T-cell (primary cell): ENCODE measurements at regions not wholly inside any gene's neighbourhood (a gene's known extent, or its start where the extent isn't known, plus 50 kb on each side); places are given as distances from the start of the nearest gene placed in this dataset.

ENCODE experiments used
- ATAC-seq, 4 experiments: fragments of 200-7000 bp in 3 of 4; fragments of 150-1000 bp in 1 of 4; cut with Tn5 transposase; replicated peaks in 1 of 4; 1 replicate in 3 of 4; 2 replicates in 1 of 4; pipeline ENCODE4 v1.10.0; 2021; ENCODE audit warnings: moderate library complexity in 3 of 4, mild to moderate bottlenecking in 2 of 4, moderate number of reproducible peaks in 1 of 4
- CTCF ChIA-PET, 2 donors: fragments of 300-600 bp; sonication (Branson Sonifier 250); formaldehyde crosslinking; loops; one replicate each; lab custom pipeline; 2022; ENCODE audit warnings: antibody characterized with exemption in 2 of 2; lab: Charles Lee
- POLR2A ChIA-PET, 2 donors: fragments of 300-600 bp; sonication (Branson Sonifier 250); formaldehyde crosslinking; loops; one replicate each; lab custom pipeline; 2022; ENCODE audit warnings: antibody characterized with exemption in 2 of 2; lab: Charles Lee
- DNase-seq, 35 experiments: peaks; one replicate each; pipeline versions ENCODE4 v3.0.0 to v3.0.0-alpha.2; 2013 to 2023
- H3K27ac ChIP-seq: one replicate; pipeline ENCODE4 v1.5.1; 2013; ENCODE audit warnings: low read length
- H3K27me3 ChIP-seq, 2 experiments: replicated peaks in 1 of 2; 1 replicate in 1 of 2; 2 replicates in 1 of 2; pipeline versions ENCODE4 v1.6.1 to v1.7.0; 2013; ENCODE audit warnings: low read length in 1 of 2, mixed read lengths in 1 of 2; ENCODE audit not compliant: control insufficient read depth in 2 of 2, insufficient read depth in 2 of 2; ENCODE audit errors: extremely low read depth in 1 of 2
- H3K36me3 ChIP-seq, 2 donors: 1 replicate in 1 of 2; 2 replicates in 1 of 2; pipeline versions ENCODE4 v1.6.1 to v1.7.0; 2013; ENCODE audit warnings: low read length in 1 of 2; ENCODE audit not compliant: control insufficient read depth in 2 of 2, insufficient read depth in 1 of 2; ENCODE audit errors: extremely low read depth in 1 of 2
- H3K4me1 ChIP-seq, 2 experiments: 1 replicate in 1 of 2; 2 replicates in 1 of 2; pipeline versions ENCODE4 v1.6.1 to v1.7.0; 2013; ENCODE audit warnings: low read length in 2 of 2, mixed read lengths in 1 of 2; ENCODE audit not compliant: insufficient read depth in 2 of 2, control insufficient read depth in 1 of 2; ENCODE audit errors: extremely low read depth in 1 of 2
- H3K4me3 ChIP-seq, 2 donors: 1 replicate in 1 of 2; 2 replicates in 1 of 2; pipeline versions ENCODE4 v1.5.1 to v1.7.0; 2013; ENCODE audit warnings: mild to moderate bottlenecking in 2 of 2, low read length in 1 of 2, moderate library complexity in 1 of 2; ENCODE audit not compliant: control insufficient read depth in 1 of 2; ENCODE audit errors: extremely low read depth in 1 of 2
- H3K9me3 ChIP-seq: 2 replicates; pipeline ENCODE4 v1.7.0; 2013
- H3K27ac Mint-ChIP-seq, 2 donors: one replicate each; pipeline ENCODE4 v1.8.0; 2020 to 2021; ENCODE audit warnings: mild to moderate bottlenecking in 2 of 2, mixed read lengths in 2 of 2
- H3K27me3 Mint-ChIP-seq, 2 donors: one replicate each; pipeline ENCODE4 v1.8.0; 2021 to 2022; ENCODE audit warnings: mixed read lengths in 2 of 2
- H3K36me3 Mint-ChIP-seq: one replicate; pipeline ENCODE4 v1.8.0; 2021; ENCODE audit warnings: mixed read lengths
- H3K4me1 Mint-ChIP-seq, 3 donors: one replicate each; pipeline ENCODE4 v1.8.0; 2020 to 2022; ENCODE audit warnings: mixed read lengths in 3 of 3, mild to moderate bottlenecking in 1 of 3
- H3K4me3 Mint-ChIP-seq, 3 donors: one replicate each; pipeline ENCODE4 v1.8.0; 2020 to 2022; ENCODE audit warnings: mild to moderate bottlenecking in 3 of 3, mixed read lengths in 3 of 3, moderate library complexity in 3 of 3
- H3K9me3 Mint-ChIP-seq, 3 donors: one replicate each; pipeline ENCODE4 v1.8.0; 2020 to 2022; ENCODE audit warnings: mixed read lengths in 3 of 3
- WGBS: methylation state at CpG from one replicate; pipeline ENCODE4 v1.1.5; 2013; ENCODE audit warnings: missing lambda C conversion rate; ENCODE audit not compliant: insufficient coverage; 5-methylcytosine and 5-hydroxymethylcytosine counted together

DNA sequence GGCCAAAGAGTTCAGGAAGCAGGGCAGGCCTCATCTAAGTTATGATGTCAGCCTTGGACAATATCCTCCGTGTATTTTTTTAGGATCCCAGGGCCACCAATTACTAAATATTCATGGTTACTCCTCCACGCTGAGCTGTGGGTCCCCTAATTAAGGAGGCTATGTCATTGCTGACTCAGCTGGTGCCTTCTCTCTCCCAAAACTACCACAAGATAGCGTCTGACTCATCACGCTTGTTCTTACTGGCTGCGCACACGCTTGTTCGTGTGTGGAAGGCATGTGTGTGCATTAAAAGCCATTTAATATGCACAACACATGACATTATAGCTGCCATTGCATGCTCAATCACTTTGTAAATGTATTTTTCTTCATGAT lies 78.3 kb downstream of the GSC start:
- POLR2A ChIA-PET = no interaction called here
- ATAC-seq (no peak), DNase-seq (no peak)
- no peak overlapping the region for H3K4me3 ChIP-seq
- H3K27me3 ChIP-seq = peaks cover 0 to 19% of the 10 kb centered on the region in 2 experiments
- no peak overlapping the region for H3K27ac ChIP-seq
- no peaks in the 10 kb centered on the region for H3K36me3 Mint-ChIP-seq
- H3K4me3 Mint-ChIP-seq = no peak overlapping the region
- peaks cover 0 to 4% (median 3%) of the 10 kb centered on the region in 3 donors for H3K4me1 Mint-ChIP-seq
- H3K9me3 ChIP-seq = no peaks in the 10 kb centered on the region
- peaks cover 8 to 12% of the 10 kb centered on the region in 2 donors for H3K27me3 Mint-ChIP-seq
- no peak overlapping the region for H3K27ac Mint-ChIP-seq
- CTCF ChIA-PET = no interaction called here
- peaks cover 0 to 5% of the 10 kb centered on the region in 2 experiments for H3K4me1 ChIP-seq
- H3K9me3 Mint-ChIP-seq = no peaks in the 10 kb centered on the region
- no peaks in the 10 kb centered on the region for H3K36me3 ChIP-seq
- no CpG with 5 or more reads among the region's 7 CpGs for WGBS

DNA sequence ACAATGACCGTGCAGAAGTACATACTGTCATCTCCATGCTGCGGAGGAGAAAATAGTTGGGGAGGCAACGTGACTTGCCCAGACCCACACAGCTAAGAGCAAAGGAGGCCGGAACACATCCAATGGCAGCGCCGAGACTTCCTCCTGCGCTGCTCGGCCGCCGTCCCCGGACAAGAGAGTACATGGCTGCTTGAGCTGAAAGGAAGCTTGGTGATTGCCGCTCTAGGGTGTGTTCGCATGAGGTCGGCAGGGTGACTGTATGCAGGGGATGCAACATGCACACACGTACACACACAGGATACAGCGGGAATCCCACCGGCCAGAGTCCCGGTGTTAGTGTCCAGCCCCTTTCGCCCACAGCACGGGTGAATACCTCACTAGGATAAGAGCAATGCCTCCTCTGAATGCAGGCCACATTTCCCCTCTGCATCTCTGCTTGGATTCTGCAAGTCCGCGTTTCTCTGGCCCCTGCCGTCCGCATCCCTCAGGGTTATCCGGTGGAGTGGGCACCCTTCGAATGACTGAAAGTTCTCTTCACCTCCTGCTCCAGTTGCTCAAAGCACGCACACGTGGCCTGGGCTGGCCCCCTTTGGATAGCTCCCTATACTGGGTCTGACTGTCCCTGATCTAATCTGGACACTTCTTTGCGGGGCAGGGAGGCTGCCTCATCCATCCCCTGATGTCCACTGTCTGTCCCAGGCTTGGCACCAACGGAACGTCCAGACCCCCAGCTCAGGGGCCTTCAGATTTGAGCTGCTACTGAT lies 78.8 kb downstream of the GSC start:
- Mint-ChIP-seq H3K9me3 (no peaks in the 10 kb centered on the region), H3K36me3 (no peaks in the 10 kb centered on the region), H3K4me3 (no peak overlapping the region), H3K4me1 (peaks cover 0 to 4% (median 3%) of the 10 kb centered on the region in 3 donors), H3K27me3 (peaks cover 8 to 12% of the 10 kb centered on the region in 2 donors), H3K27ac (no peak overlapping the region)
- ChIA-PET CTCF (interaction anchor here in 1 of 2 donors (1.3 kb wide), 1 partner anchor 505 kb away, joined by 3 read pairs; no protein-coding TSS in a partner anchor), POLR2A (no interaction called here)
- Histone ChIP-seq H3K4me1 (peaks cover 0 to 5% of the 10 kb centered on the region in 2 experiments), H3K36me3 (no peaks in the 10 kb centered on the region), H3K9me3 (no peaks in the 10 kb centered on the region), H3K27me3 (peaks cover 0 to 19% of the 10 kb centered on the region in 2 experiments), H3K4me3 (no peak overlapping the region), H3K27ac (no peak overlapping the region)
- WGBS = 84% methylated on average over 31 of the region's 31 CpGs
- DNase-seq (no peak), ATAC-seq (no peak)

GRCh38 chr14:94690486-94690885 lies 78.3 kb downstream of the SERPINA3 start:
- Histone ChIP-seq H3K4me1 (peaks cover 0 to 5% of the 10 kb centered on the region in 2 experiments), H3K4me3 (no peak overlapping the region), H3K9me3 (no peaks in the 10 kb centered on the region), H3K36me3 (no peaks in the 10 kb centered on the region), H3K27ac (no peak overlapping the region), H3K27me3 (peaks cover 0 to 19% of the 10 kb centered on the region in 2 experiments)
- CTCF ChIA-PET = interaction anchor here in 1 of 2 donors (1.3 kb wide), 1 partner anchor 506 kb away, joined by 3 read pairs; no protein-coding TSS in a partner anchor
- H3K9me3 Mint-ChIP-seq = no peaks in the 10 kb centered on the region
- POLR2A ChIA-PET = no interaction called here
- DNase-seq = no peak
- 81% methylated on average over 6 of the region's 14 CpGs for WGBS
- no peaks in the 10 kb centered on the region for H3K36me3 Mint-ChIP-seq
- ATAC-seq = no peak
- peaks cover 0 to 4% (median 3%) of the 10 kb centered on the region in 3 donors for H3K4me1 Mint-ChIP-seq
- peaks cover 8 to 12% of the 10 kb centered on the region in 2 donors for H3K27me3 Mint-ChIP-seq
- no peak overlapping the region for H3K4me3 Mint-ChIP-seq
- no peak overlapping the region for H3K27ac Mint-ChIP-seq

DNA sequence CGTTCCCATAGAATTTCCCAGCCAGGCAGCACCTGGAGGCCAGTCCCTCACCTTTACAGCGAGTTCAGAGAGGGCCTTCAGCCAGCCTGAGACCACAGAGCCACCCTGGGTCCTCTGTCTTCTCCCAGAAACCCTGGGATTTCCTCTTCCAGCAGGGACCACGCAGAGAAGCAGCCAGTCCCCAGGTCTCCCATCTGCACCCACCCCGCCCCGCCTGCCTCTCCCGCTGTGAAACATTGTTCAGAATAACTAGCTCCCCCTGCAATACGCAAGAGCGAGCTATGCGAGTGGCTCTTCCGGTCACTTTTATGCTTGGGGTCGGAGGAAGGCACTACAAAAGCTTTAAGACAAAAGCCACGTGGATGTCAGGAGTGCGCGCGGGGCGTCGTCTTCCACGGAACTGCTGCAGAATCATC lies 77.8 kb downstream of the SERPINA3 start:
- H3K4me3 ChIP-seq = no peak overlapping the region
- no peak overlapping the region for H3K27ac Mint-ChIP-seq
- H3K27me3 Mint-ChIP-seq = peaks cover 8 to 12% of the 10 kb centered on the region in 2 donors
- H3K4me1 ChIP-seq = peaks cover 0 to 5% of the 10 kb centered on the region in 2 experiments
- ATAC-seq (no peak), DNase-seq (no peak)
- peaks cover 0 to 4% (median 3%) of the 10 kb centered on the region in 3 donors for H3K4me1 Mint-ChIP-seq
- H3K9me3 ChIP-seq = no peaks in the 10 kb centered on the region
- H3K36me3 Mint-ChIP-seq = no peaks in the 10 kb centered on the region
- H3K27ac ChIP-seq = no peak overlapping the region
- CTCF ChIA-PET = interaction anchor here in 1 of 2 donors (1.3 kb wide), 1 partner anchor 506 kb away, joined by 3 read pairs; no protein-coding TSS in a partner anchor
- POLR2A ChIA-PET = no interaction called here
- H3K36me3 ChIP-seq = no peaks in the 10 kb centered on the region
- no peak overlapping the region for H3K4me3 Mint-ChIP-seq
- no peaks in the 10 kb centered on the region for H3K9me3 Mint-ChIP-seq
- H3K27me3 ChIP-seq = peaks cover 0 to 20% of the 10 kb centered on the region in 2 experiments
- 68% methylated on average over 18 of the region's 18 CpGs for WGBS

DNA sequence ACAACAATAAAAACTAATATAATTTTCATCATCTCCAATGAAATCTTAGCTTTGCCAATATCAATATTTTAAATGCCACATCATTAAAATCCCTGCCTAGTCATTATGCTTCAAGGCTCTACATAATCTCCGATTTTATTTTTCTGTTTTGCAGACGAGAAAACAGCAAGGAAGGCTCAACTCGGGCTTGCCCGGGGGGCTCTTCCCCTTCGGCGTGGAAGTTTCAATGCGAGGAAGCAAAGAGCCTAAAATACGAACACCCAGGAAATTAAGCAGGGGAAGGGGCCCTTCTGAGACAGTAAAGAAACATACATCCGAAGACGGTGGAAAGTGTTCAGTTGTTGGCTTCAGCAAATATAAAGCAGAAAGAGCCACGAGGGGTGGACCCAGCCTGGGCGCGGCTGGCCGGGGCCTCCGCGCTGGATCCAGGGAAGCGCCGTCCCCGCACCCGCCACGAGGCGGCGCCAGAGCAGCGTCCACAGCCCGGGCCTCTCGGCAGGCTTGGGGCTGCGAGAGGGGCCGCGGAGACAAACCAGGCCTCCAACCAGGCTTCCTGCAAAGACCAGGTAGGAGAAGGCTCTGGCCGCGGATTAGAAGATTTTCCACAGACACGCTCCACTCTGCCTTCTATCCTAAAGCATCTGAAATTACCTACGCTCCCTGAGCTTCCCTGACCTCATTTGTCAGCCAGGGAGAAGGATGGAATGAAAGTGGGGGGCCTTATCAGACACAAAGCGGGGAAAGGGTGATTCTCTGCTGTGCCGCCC lies 77.2 kb downstream of the SERPINA3 start:
- ChIA-PET POLR2A (no interaction called here), CTCF (interaction anchor here in 1 of 2 donors (1.3 kb wide), 1 partner anchor 507 kb away, joined by 3 read pairs; no protein-coding TSS in a partner anchor)
- DNase-seq (peak in 24 of 35 experiments; percentile 1 to 53 (median 24)), ATAC-seq (peak in 2 of 4 experiments; percentile 69 to 70)
- peaks cover 0 to 21% of the 10 kb centered on the region in 2 experiments for H3K27me3 ChIP-seq
- Mint-ChIP-seq H3K27ac (no peak overlapping the region), H3K27me3 (peaks cover 8 to 12% of the 10 kb centered on the region in 2 donors), H3K4me1 (peaks cover 0 to 4% (median 3%) of the 10 kb centered on the region in 3 donors), H3K4me3 (no peak overlapping the region), H3K36me3 (no peaks in the 10 kb centered on the region), H3K9me3 (no peaks in the 10 kb centered on the region)
- no peak overlapping the region for H3K27ac ChIP-seq
- no peak overlapping the region for H3K4me3 ChIP-seq
- 22% methylated on average over 33 of the region's 35 CpGs for WGBS
- no peaks in the 10 kb centered on the region for H3K36me3 ChIP-seq
- H3K4me1 ChIP-seq = peaks cover 0 to 5% of the 10 kb centered on the region in 2 experiments
- no peaks in the 10 kb centered on the region for H3K9me3 ChIP-seq

- Mint-ChIP-seq H3K4me3 (no peak overlapping the region), H3K27ac (no peak overlapping the region), H3K36me3 (no peaks in the 10 kb centered on the region), H3K4me1 (peaks cover 0 to 4% (median 3%) of the 10 kb centered on the region in 3 donors), H3K9me3 (no peaks in the 10 kb centered on the region), H3K27me3 (peaks cover 8 to 12% of the 10 kb centered on the region in 2 donors)
- H3K27me3 ChIP-seq = peaks cover 0 to 21% of the 10 kb centered on the region in 2 experiments
- no peak overlapping the region for H3K4me3 ChIP-seq
- POLR2A ChIA-PET = no interaction called here
- H3K4me1 ChIP-seq = peaks cover 0 to 5% of the 10 kb centered on the region in 2 experiments
- H3K36me3 ChIP-seq = no peaks in the 10 kb centered on the region
- ATAC-seq (no peak), DNase-seq (no peak)
- H3K27ac ChIP-seq = no peak overlapping the region
- 83% methylated on average over 12 of the region's 13 CpGs for WGBS
- H3K9me3 ChIP-seq = no peaks in the 10 kb centered on the region
- CTCF ChIA-PET = no interaction called here
Observed at GRCh38 chr14:94686511-94687160, 74.4 kb downstream of the SERPINA3 start.
